GM12875 (cell line): ENCODE measurements at regions not wholly inside any gene's neighbourhood (a gene's known extent, or its start where the extent isn't known, plus 50 kb on each side); places are given as distances from the start of the nearest gene placed in this dataset.
A peak's percentile ranks its signal among the peaks of the same experiment; 100 is the strongest.

ENCODE experiments used
- H3K4me3 ChIP-seq: one replicate; pipeline ENCODE4 v1.5.1; 2011; ENCODE audit warnings: low read depth, low read length, control low read depth
- TF ChIP-seq, protein P1 (sequence below): IDR thresholded peaks from 2 replicates; pipeline ENCODE4 v1.5.1; 2011; ENCODE audit warnings: low read depth, mild to moderate bottlenecking, control low read depth, inconsistent platforms, low read length, moderate library complexity, borderline replicate concordance; ENCODE audit not compliant: insufficient read depth

DNA sequence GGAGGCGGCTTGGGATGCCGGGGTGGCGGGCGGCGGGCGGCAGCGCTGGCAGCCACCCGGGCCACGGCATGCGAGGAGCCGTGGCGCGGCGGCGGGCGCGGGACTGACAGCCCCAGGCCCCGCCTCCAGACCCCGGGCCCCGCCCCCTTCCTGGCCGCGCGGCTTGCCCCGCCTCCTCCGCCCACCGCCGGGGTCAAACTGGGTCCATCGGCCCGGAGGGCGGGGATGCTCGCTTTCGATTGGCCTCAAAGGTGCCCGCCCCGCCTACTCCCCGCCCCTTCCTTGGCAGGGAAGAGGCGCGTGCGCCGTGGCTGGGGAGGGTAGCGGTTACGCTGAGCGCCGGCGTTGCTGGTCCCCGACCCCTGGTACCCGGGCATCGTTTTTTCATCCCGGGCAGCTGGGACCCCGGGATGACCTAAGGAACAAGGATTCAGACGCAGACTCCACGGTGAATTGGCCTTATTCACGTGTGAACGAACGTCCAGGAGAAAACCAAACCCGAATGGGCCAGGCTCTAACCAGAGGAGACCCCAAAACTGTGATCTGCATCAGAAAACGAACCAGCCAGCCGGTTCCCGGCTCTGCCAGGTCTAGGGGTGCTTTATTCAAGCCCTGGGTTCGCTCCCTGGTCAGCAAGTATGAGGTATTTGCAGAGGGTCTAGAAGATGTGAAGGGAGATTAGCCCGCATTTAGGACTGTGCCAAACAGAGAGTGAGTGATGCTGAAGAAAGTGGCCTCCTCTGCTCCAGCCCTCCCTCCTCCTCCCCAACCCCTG lies 117.2 kb upstream of the GUCA2B start:
- TF ChIP-seq, protein P1, sequence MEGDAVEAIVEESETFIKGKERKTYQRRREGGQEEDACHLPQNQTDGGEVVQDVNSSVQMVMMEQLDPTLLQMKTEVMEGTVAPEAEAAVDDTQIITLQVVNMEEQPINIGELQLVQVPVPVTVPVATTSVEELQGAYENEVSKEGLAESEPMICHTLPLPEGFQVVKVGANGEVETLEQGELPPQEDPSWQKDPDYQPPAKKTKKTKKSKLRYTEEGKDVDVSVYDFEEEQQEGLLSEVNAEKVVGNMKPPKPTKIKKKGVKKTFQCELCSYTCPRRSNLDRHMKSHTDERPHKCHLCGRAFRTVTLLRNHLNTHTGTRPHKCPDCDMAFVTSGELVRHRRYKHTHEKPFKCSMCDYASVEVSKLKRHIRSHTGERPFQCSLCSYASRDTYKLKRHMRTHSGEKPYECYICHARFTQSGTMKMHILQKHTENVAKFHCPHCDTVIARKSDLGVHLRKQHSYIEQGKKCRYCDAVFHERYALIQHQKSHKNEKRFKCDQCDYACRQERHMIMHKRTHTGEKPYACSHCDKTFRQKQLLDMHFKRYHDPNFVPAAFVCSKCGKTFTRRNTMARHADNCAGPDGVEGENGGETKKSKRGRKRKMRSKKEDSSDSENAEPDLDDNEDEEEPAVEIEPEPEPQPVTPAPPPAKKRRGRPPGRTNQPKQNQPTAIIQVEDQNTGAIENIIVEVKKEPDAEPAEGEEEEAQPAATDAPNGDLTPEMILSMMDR = no peak
- peak overlapping the region; percentile 95 for H3K4me3 ChIP-seq

DNA sequence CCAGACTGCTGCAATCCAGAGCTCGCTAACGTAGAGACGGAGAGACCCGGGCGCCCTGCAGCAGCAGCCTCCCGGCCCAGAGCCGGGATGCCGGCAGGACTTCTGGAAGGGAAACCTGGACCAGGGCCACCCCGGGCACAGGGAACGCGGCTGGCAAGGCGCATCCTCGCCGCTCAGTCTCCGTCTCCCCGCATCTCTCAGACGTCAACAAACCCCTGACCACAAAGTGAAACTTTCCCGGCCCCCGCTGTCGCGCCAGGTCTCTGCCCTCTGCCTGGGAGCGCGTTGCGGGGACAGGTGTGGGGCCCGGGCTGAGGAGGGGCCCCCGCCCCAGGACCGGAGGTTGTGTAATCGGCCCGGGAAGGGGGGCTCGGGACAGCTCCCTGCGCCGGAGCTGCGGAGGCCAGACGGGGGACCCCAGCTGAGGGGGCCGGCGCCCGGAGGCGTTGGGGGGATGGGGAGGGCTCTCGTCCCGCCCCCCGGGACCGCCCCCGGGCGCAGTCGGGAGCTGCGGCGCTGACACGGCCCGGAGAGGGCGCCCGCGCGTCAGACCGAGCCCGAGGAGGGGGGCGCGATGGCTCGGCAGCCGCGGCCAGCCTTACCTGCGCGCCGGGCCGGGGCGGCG lies 116.6 kb upstream of the HIVEP3 start:
- TF ChIP-seq, protein P1 = peak; percentile 63
- H3K4me3 ChIP-seq = peak overlapping the region; percentile 95

DNA sequence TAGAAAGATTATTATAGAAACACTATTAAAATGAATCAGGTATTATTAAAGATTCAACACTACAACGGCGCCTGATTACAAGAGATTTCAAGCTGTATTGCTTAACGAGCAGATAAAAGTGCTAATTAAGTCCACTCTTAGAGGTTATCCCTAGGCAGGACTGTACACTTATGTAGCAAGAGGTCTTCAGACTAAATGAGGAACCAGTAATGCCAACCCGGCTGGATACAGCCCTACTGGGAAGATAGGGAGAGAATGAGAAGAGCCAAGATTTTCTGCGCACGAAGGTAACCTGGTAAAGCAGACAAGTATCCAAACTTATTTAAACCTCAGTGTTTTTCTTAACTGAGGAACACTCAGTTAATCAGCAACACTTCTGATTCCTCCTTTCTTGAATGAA lies 115.7 kb upstream of the HIVEP3 start:
- TF ChIP-seq, protein P1 = no peak
- no peak overlapping the region for H3K4me3 ChIP-seq

DNA sequence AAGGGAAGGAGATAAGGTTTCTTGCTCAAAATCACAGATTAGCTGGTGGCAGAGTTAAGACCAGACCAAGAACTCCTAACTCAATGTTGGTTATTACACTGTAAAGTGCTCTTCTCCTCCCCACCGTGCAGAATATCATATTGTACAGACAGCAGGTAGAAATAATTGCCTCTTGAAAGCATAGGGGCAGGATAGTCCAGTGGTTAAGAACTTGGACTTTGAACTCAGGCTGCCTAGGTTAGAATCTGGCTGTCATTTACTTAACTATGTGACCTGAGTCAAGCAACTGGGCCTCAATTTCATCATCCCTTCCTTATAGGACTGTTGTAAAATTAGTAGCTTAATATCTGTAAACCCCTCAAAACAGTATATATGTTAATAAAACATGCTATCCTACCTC lies 114.9 kb upstream of the HIVEP3 start:
- H3K4me3 ChIP-seq = no peak overlapping the region
- TF ChIP-seq, protein P1 = no peak

DNA sequence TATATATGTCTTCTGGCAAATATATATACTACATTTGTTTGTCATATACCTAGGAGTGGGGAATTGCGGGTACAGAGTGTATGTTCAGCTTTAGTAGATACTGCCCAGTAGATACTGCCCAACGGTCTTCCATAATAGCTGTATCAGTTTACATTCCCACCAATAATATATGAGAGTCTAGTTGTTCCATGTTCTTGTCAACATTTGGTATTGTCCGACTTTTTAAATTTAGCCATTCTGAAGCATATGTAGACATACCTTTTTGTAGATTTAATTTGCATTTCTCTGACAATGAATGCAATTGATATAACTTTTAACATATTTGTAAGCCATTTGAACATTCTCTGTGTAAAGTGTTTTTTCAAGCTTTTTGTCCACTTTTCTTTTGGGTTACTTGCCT lies 99.0 kb upstream of the HIVEP3 start:
- TF ChIP-seq, protein P1 = no peak
- no peak overlapping the region for H3K4me3 ChIP-seq

DNA sequence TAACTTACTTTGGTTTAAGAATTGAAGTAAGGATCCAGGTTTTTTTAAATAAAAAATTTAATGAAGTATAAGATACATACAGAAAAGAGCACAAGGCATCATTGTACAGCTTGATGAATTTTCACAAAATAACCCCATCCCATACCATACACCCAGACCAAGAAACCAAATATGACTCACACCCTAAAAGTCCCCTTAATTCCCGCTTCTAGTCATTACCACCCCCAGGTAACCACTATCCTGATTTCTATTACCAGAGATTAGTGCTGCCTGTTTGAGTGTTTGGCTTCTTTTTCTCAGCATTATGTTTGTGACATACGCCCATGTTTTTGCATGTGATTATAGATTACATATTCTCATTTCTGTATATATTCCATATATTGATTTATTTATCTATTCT lies 98.5 kb upstream of the HIVEP3 start:
- no peak overlapping the region for H3K4me3 ChIP-seq
- TF ChIP-seq, protein P1 = no peak

DNA sequence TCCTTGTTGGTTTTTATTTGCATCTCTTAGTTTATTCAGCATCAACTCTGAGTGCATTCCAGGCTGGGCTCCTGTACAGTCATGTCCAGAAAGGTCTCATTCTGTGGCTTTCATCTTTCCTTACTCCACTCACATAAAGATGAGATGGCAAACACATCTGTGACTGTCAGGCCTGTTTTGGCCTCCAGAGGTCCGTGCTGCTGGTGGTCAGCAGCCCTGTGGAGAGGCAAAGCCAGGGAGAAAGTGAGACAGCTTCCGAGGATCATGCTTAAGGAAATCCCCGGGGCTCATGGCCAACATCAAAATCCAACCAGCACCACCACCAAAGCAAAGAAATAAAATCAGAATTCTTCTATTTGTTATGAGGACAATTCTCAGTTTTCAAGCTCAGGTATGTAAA lies 96.1 kb upstream of the HIVEP3 start:
- H3K4me3 ChIP-seq = no peak overlapping the region
- TF ChIP-seq, protein P1 = no peak
